Activated naive CD8-positive, alpha-beta T cell treated with anti-CD3 and anti-CD28 coated beads, Interleukin-2, amount 50 U/mL, for 24 hours (primary cell): ENCODE measurements at regions not wholly inside any gene's neighbourhood (a gene's known extent, or its start where the extent isn't known, plus 50 kb on each side); places are given as distances from the start of the nearest gene placed in this dataset.
"Not testable (repeated sequence)": the region's sequence is repeated elsewhere in the genome, so short reads cannot be mapped to it uniquely, and the experiment has no call there.

Experiments
- ATAC-seq: fragments of 150-1000 bp; cut with Tn5 transposase; one replicate; pipeline ENCODE4 v1.10.0; 2021
- DNase-seq: peaks from one replicate; pipeline ENCODE4 v3.0.0; 2021
- H3K27ac Mint-ChIP-seq: one replicate; pipeline ENCODE4 v1.8.0; 2021; ENCODE audit warnings: mild to moderate bottlenecking, mixed read lengths
- H3K27me3 Mint-ChIP-seq: one replicate; pipeline ENCODE4 v1.8.0; 2021; ENCODE audit warnings: mixed read lengths
- H3K36me3 Mint-ChIP-seq: one replicate; pipeline ENCODE4 v1.8.0; 2021; ENCODE audit warnings: low read depth, mixed read lengths
- H3K4me1 Mint-ChIP-seq: one replicate; pipeline ENCODE4 v1.8.0; 2021; ENCODE audit warnings: mixed read lengths
- H3K4me3 Mint-ChIP-seq: one replicate; pipeline ENCODE4 v1.8.0; 2021; ENCODE audit warnings: mild to moderate bottlenecking, moderate library complexity, mixed read lengths
- H3K9me3 Mint-ChIP-seq: one replicate; pipeline ENCODE4 v1.8.0; 2021; ENCODE audit warnings: mixed read lengths

GRCh38 chr14:57150449-57150848 lies 118.3 kb downstream of the EXOC5 start:
- no peaks in the 10 kb centered on the region for H3K4me1 Mint-ChIP-seq
- H3K4me3 Mint-ChIP-seq, result no peak overlapping the region
- ATAC-seq (no peak), DNase-seq (no peak)
- peaks cover 4% of the 10 kb centered on the region for H3K27me3 Mint-ChIP-seq
- no peak overlapping the region for H3K27ac Mint-ChIP-seq
- no peaks in the 10 kb centered on the region for H3K9me3 Mint-ChIP-seq
- H3K36me3 Mint-ChIP-seq, result no peaks in the 10 kb centered on the region

GRCh38 chr14:57139173-57139572 lies 129.5 kb downstream of the EXOC5 start:
- H3K9me3 Mint-ChIP-seq, result peaks cover 4% of the 10 kb centered on the region
- ATAC-seq (no peak), DNase-seq (no peak)
- H3K36me3 Mint-ChIP-seq, result no peaks in the 10 kb centered on the region
- H3K27me3 Mint-ChIP-seq, result peaks cover 2% of the 10 kb centered on the region
- H3K4me1 Mint-ChIP-seq, result no peaks in the 10 kb centered on the region
- no peak overlapping the region for H3K4me3 Mint-ChIP-seq
- no peak overlapping the region for H3K27ac Mint-ChIP-seq

GRCh38 chr14:57136669-57137328 lies 131.9 kb downstream of the EXOC5 start:
- Mint-ChIP-seq H3K4me1 (no peaks in the 10 kb centered on the region), H3K4me3 (no peak overlapping the region), H3K27me3 (peaks cover 3% of the 10 kb centered on the region), H3K36me3 (no peaks in the 10 kb centered on the region), H3K27ac (no peak overlapping the region), H3K9me3 (peaks cover 4% of the 10 kb centered on the region)
- DNase-seq, result no peak
- no peak for ATAC-seq

GRCh38 chr14:57127809-57128208 lies 140.9 kb downstream of the EXOC5 start:
- not testable (repeated sequence) for H3K27ac Mint-ChIP-seq, H3K36me3 Mint-ChIP-seq, ATAC-seq, H3K9me3 Mint-ChIP-seq, H3K4me1 Mint-ChIP-seq, DNase-seq, H3K4me3 Mint-ChIP-seq
- H3K27me3 Mint-ChIP-seq, result peaks cover 13% of the 10 kb centered on the region

GRCh38 chr14:57122129-57122528 lies 146.6 kb downstream of the EXOC5 start:
- peaks cover 7% of the 10 kb centered on the region for H3K27me3 Mint-ChIP-seq
- DNase-seq (no peak), ATAC-seq (no peak)
- H3K4me3 Mint-ChIP-seq, result no peak overlapping the region
- H3K9me3 Mint-ChIP-seq, result no peaks in the 10 kb centered on the region
- H3K27ac Mint-ChIP-seq, result no peak overlapping the region
- H3K36me3 Mint-ChIP-seq, result no peaks in the 10 kb centered on the region
- H3K4me1 Mint-ChIP-seq, result no peaks in the 10 kb centered on the region

- DNase-seq, H3K4me3 Mint-ChIP-seq, H3K27me3 Mint-ChIP-seq, H3K27ac Mint-ChIP-seq, ATAC-seq, H3K4me1 Mint-ChIP-seq, H3K36me3 Mint-ChIP-seq: not testable (repeated sequence)
- H3K9me3 Mint-ChIP-seq, result peaks cover 11% of the 10 kb centered on the region
Observed at GRCh38 chr14:57112072-57112807, 156.5 kb downstream of the EXOC5 start.

GRCh38 chr14:57110411-57110810 lies 158.3 kb downstream of the EXOC5 start:
- H3K27me3 Mint-ChIP-seq, DNase-seq, H3K4me3 Mint-ChIP-seq, H3K27ac Mint-ChIP-seq, H3K4me1 Mint-ChIP-seq, H3K36me3 Mint-ChIP-seq, ATAC-seq: not testable (repeated sequence)
- peaks cover 11% of the 10 kb centered on the region for H3K9me3 Mint-ChIP-seq

GRCh38 chr14:57091030-57091608 lies 177.6 kb downstream of the EXOC5 start:
- Mint-ChIP-seq H3K4me3 (no peak overlapping the region), H3K4me1 (no peaks in the 10 kb centered on the region), H3K36me3 (no peaks in the 10 kb centered on the region), H3K27ac (no peak overlapping the region), H3K9me3 (no peaks in the 10 kb centered on the region), H3K27me3 (no peaks in the 10 kb centered on the region)
- ATAC-seq (no peak), DNase-seq (no peak)

- Mint-ChIP-seq H3K27me3 (no peaks in the 10 kb centered on the region), H3K36me3 (no peaks in the 10 kb centered on the region), H3K27ac (no peak overlapping the region), H3K9me3 (no peaks in the 10 kb centered on the region), H3K4me3 (no peak overlapping the region), H3K4me1 (no peaks in the 10 kb centered on the region)
- DNase-seq (no peak), ATAC-seq (no peak)
Observed at GRCh38 chr14:57089901-57090300, 178.8 kb downstream of the EXOC5 start.

- Mint-ChIP-seq H3K36me3 (no peaks in the 10 kb centered on the region), H3K4me3 (no peak overlapping the region), H3K27ac (no peak overlapping the region), H3K4me1 (no peaks in the 10 kb centered on the region), H3K27me3 (no peaks in the 10 kb centered on the region), H3K9me3 (no peaks in the 10 kb centered on the region)
- DNase-seq (no peak), ATAC-seq (no peak)
Observed at GRCh38 chr14:57087841-57088240, 180.9 kb downstream of the EXOC5 start.

- no peak for DNase-seq
Observed at GRCh38 chr14:57086271-57087162, 182.2 kb downstream of the EXOC5 start.

GRCh38 chr14:57085801-57086200 lies 182.9 kb downstream of the EXOC5 start:
- no peak for ATAC-seq
- no peaks in the 10 kb centered on the region for H3K36me3 Mint-ChIP-seq
- no peaks in the 10 kb centered on the region for H3K4me1 Mint-ChIP-seq
- no peak for DNase-seq
- H3K27ac Mint-ChIP-seq, result no peak overlapping the region
- no peak overlapping the region for H3K4me3 Mint-ChIP-seq
- H3K9me3 Mint-ChIP-seq, result no peaks in the 10 kb centered on the region
- H3K27me3 Mint-ChIP-seq, result no peaks in the 10 kb centered on the region

More at GRCh38 chr14:57086271-57087162, 182.2 kb downstream of the EXOC5 start:
- Mint-ChIP-seq H3K27ac (no peak overlapping the region), H3K9me3 (no peaks in the 10 kb centered on the region), H3K4me1 (no peaks in the 10 kb centered on the region), H3K4me3 (no peak overlapping the region), H3K36me3 (no peaks in the 10 kb centered on the region), H3K27me3 (no peaks in the 10 kb centered on the region)
- ATAC-seq, result no peak

GRCh38 chr14:57085043-57085442 lies 183.7 kb downstream of the EXOC5 start:
- Mint-ChIP-seq H3K9me3 (no peaks in the 10 kb centered on the region), H3K4me1 (no peaks in the 10 kb centered on the region), H3K4me3 (no peak overlapping the region), H3K27ac (no peak overlapping the region), H3K36me3 (no peaks in the 10 kb centered on the region), H3K27me3 (no peaks in the 10 kb centered on the region)
- no peak for DNase-seq
- ATAC-seq, result no peak

- no peak overlapping the region for H3K4me3 Mint-ChIP-seq
- no peaks in the 10 kb centered on the region for H3K9me3 Mint-ChIP-seq
- no peaks in the 10 kb centered on the region for H3K4me1 Mint-ChIP-seq
- no peak for DNase-seq
- H3K27me3 Mint-ChIP-seq, result no peaks in the 10 kb centered on the region
- no peaks in the 10 kb centered on the region for H3K36me3 Mint-ChIP-seq
- ATAC-seq, result no peak
- H3K27ac Mint-ChIP-seq, result no peak overlapping the region
Observed at GRCh38 chr14:57080691-57081090, 188.0 kb downstream of the EXOC5 start.
